ENCODE measurements at regions not wholly inside any gene's neighbourhood (a gene's known extent, or its start where the extent isn't known, plus 50 kb on each side); places are given as distances from the start of the nearest gene placed in this dataset.

DNA sequence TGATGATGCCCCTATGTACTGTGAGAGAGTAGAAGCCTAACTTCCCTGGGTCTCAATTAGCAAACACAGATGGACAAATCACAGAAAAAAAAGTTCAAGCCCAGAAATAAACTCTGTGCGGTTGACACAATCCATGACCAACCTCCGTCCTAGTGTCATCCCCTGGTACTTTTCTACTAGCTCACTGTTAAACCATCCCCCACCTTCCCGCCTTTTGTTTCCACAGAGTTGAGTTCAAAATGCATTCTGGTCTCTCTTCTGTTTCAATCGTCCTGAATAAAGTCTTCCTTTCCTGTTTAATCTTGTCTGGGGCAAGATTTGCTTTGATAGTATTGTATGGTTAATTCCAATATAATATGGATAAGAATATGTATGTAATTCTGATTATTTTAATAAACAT is 199.9 kb downstream of the SLC6A15 start:
- no peak overlapping the region for H3K4me3 ChIP-seq
- FAIRE-seq (no peak), DNase-seq (ENCODE audit: low read depth in 1 of 2, low spot score in 1 of 2) (no peak), ATAC-seq (no peak)
- H3K9me3 ChIP-seq, result no peaks in the 10 kb centered on the region
- ChIA-PET CTCF (no interaction called here), POLR2A (no interaction called here)
- H3K27ac ChIP-seq, result no peak overlapping the region
- TF ChIP-seq PBX3 (IDR thresholded peaks at IDR 0.05) (no peak), CBX2 (IDR thresholded peaks at IDR 0.05; ENCODE audit: borderline replicate concordance, low read depth) (no peak), EHMT2 (IDR thresholded peaks at IDR 0.05; ENCODE audit: low read depth) (no peak), ELK1 (IDR thresholded peaks at IDR 0.05; ENCODE audit: low read depth, low read length) (no peak), NR3C1 (IDR thresholded peaks at IDR 0.05) (no peak), TFCP2L1 (CRISPR knock-in tag; IDR thresholded peaks at IDR 0.05) (no peak), USF2 (IDR thresholded peaks at IDR 0.05) (no peak), ZSCAN20 (CRISPR knock-in tag; IDR thresholded peaks at IDR 0.05) (no peak), NPAS2 (CRISPR knock-in tag; IDR thresholded peaks at IDR 0.05; ENCODE audit: borderline replicate concordance) (no peak), POLR2AphosphoS2 (conservative IDR thresholded peaks at IDR 0.05; ENCODE audit: low read length) (no peak), ZC3H11A (IDR thresholded peaks at IDR 0.05) (no peak), RFX5 (IDR thresholded peaks at IDR 0.05) (no peak), ESRRA (IDR thresholded peaks at IDR 0.05; ENCODE audit: borderline replicate concordance, low read length) (no peak), GATA3 (IDR thresholded peaks at IDR 0.05; ENCODE audit: borderline replicate concordance) (no peak)
- H3K4me2 ChIP-seq, result no peak overlapping the region
- WGBS (ENCODE audit: missing lambda C conversion rate), result 39% methylated on average over 4 of the region's 4 CpGs
- H3K4me1 ChIP-seq, result no peaks in the 10 kb centered on the region

- ChIA-PET CTCF (no interaction called here), POLR2A (no interaction called here)
- ATAC-seq (no peak), FAIRE-seq (no peak), DNase-seq (ENCODE audit: low read depth in 1 of 2, low spot score in 1 of 2) (no peak)
- no peaks in the 10 kb centered on the region for H3K4me1 ChIP-seq
- TF ChIP-seq MAFK (IDR thresholded peaks at IDR 0.05; ENCODE audit: partially characterized antibody), result no peak
- TF ChIP-seq ESRRA (IDR thresholded peaks at IDR 0.05; ENCODE audit: borderline replicate concordance, low read length), result no peak
- no peaks in the 10 kb centered on the region for H3K9me3 ChIP-seq
- no peak overlapping the region for H3K4me3 ChIP-seq
- H3K4me2 ChIP-seq, result no peak overlapping the region
- H3K27ac ChIP-seq, result no peak overlapping the region
Measured at GRCh38 chr12:84706374-84706773, 206.2 kb downstream of the SLC6A15 start.

- no peak overlapping the region for H3K27ac ChIP-seq
- ChIA-PET CTCF (no interaction called here), POLR2A (no interaction called here)
- H3K4me1 ChIP-seq, result no peaks in the 10 kb centered on the region
- FAIRE-seq (no peak), ATAC-seq (no peak), DNase-seq (ENCODE audit: low read depth in 1 of 2, low spot score in 1 of 2) (no peak)
- no peak overlapping the region for H3K4me3 ChIP-seq
- no peak overlapping the region for H3K4me2 ChIP-seq
- no peaks in the 10 kb centered on the region for H3K9me3 ChIP-seq
- no peak for TF ChIP-seq POLR2AphosphoS2 (conservative IDR thresholded peaks at IDR 0.05; ENCODE audit: low read length)
- no peak for TF ChIP-seq REST (IDR thresholded peaks at IDR 0.05)
- no peak for TF ChIP-seq RFX5 (IDR thresholded peaks at IDR 0.05)
- TF ChIP-seq SREBF2 (IDR thresholded peaks at IDR 0.05), result no peak
- TF ChIP-seq POLR2A (IDR thresholded peaks at IDR 0.05; ENCODE audit: low read length), result no peak
- TF ChIP-seq MAFK (IDR thresholded peaks at IDR 0.05; ENCODE audit: partially characterized antibody), result no peak
- no peak for TF ChIP-seq CHD2 (IDR thresholded peaks at IDR 0.05; ENCODE audit: low read length, partially characterized antibody)
- no peak for TF ChIP-seq JUNB (IDR thresholded peaks at IDR 0.05)
- TF ChIP-seq EHF (CRISPR knock-in tag; IDR thresholded peaks at IDR 0.05), result no peak
- TF ChIP-seq TP53 (CRISPR knock-in tag; IDR thresholded peaks at IDR 0.05), result no peak
- TF ChIP-seq NFE2L2 (conservative IDR thresholded peaks at IDR 0.05; ENCODE audit: low read length), result no peak
- no peak for TF ChIP-seq RCOR1 (IDR thresholded peaks at IDR 0.05; ENCODE audit: low read depth, low read length)
- TF ChIP-seq, protein P1, sequence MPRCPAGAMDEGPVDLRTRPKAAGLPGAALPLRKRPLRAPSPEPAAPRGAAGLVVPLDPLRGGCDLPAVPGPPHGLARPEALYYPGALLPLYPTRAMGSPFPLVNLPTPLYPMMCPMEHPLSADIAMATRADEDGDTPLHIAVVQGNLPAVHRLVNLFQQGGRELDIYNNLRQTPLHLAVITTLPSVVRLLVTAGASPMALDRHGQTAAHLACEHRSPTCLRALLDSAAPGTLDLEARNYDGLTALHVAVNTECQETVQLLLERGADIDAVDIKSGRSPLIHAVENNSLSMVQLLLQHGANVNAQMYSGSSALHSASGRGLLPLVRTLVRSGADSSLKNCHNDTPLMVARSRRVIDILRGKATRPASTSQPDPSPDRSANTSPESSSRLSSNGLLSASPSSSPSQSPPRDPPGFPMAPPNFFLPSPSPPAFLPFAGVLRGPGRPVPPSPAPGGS (IDR thresholded peaks at IDR 0.05), result no peak
- TF ChIP-seq HDAC2 (IDR thresholded peaks at IDR 0.05), result no peak
- no peak for TF ChIP-seq CTCF (IDR thresholded peaks at IDR 0.05)
- TF ChIP-seq JUN (IDR thresholded peaks at IDR 0.05), result no peak
- no peak for TF ChIP-seq NR3C1 (IDR thresholded peaks at IDR 0.05)
- TF ChIP-seq ZSCAN20 (CRISPR knock-in tag; IDR thresholded peaks at IDR 0.05), result no peak
Measured at GRCh38 chr12:84704856-84705255, 207.7 kb downstream of the SLC6A15 start.

Data from A549 (cell line).